HEK293T (cell line): ENCODE measurements at regions not wholly inside any gene's neighbourhood (a gene's known extent, or its start where the extent isn't known, plus 50 kb on each side); places are given as distances from the start of the nearest gene placed in this dataset.

ENCODE experiments used
- BHLHE40 ChIP-seq: fragments of 450-650 bp; IDR thresholded peaks from 2 replicates; pipeline ENCODE4 v1.6.1; 2016; ENCODE audit warnings: mild to moderate bottlenecking, moderate library complexity, borderline replicate concordance
- SP1 ChIP-seq: fragments of 450-650 bp; IDR thresholded peaks from 2 replicates; pipeline ENCODE4 v1.6.1; 2017

- TF ChIP-seq BHLHE40, result no peak
- no peak for TF ChIP-seq SP1
Observed at GRCh38 chr5:93285461-93285860, 295.6 kb downstream of the NR2F1-AS1 start.
